B cell (primary cell): ENCODE measurements at regions not wholly inside any gene's neighbourhood (a gene's known extent, or its start where the extent isn't known, plus 50 kb on each side); places are given as distances from the start of the nearest gene placed in this dataset.

Source experiments
- CTCF ChIP-seq: fragments of 200-600 bp; IDR thresholded peaks from one replicate; pipeline ENCODE4 v1.8.0; 2022; ENCODE audit warnings: antibody characterized with exemption, mild to moderate bottlenecking
- EZH2 ChIP-seq: IDR thresholded peaks from 2 replicates; pipeline ENCODE4 v1.6.1; 2012; ENCODE audit warnings: borderline replicate concordance, low read depth, mild to moderate bottlenecking, moderate library complexity, low read length; ENCODE audit not compliant: insufficient read depth, poor library complexity, severe bottlenecking

- TF ChIP-seq CTCF (no peak), EZH2 (no peak)
Observed at GRCh38 chr18:23332356-23332755, 120.7 kb upstream of the RIOK3 start.
